Esophagus muscularis mucosa (tissue), 4 donors: ENCODE measurements at regions not wholly inside any gene's neighbourhood (a gene's known extent, or its start where the extent isn't known, plus 50 kb on each side); places are given as distances from the start of the nearest gene placed in this dataset.
A peak's percentile ranks its signal among the peaks of the same experiment; 100 is the strongest.

Experiments used
- DNase-seq: peaks from one replicate; pipeline ENCODE4 v3.0.0-alpha.2; 2017; ENCODE audit errors: extremely low spot score
- H3K27ac ChIP-seq, 4 donors: fragments of 200-600 bp; sonication (generic); replicated peaks in 1 of 4; 1 replicate in 3 of 4; 2 replicates in 1 of 4; pipeline ENCODE4 v1.5.1; 2016 to 2019; ENCODE audit warnings: mild to moderate bottlenecking in 1 of 4
- H3K27me3 ChIP-seq, 4 donors: fragments of 200-600 bp; sonication (generic); one replicate each; pipeline versions ENCODE4 v1.5.1 to v1.6.0; 2016 to 2019
- H3K36me3 ChIP-seq, 4 donors: fragments of 200-600 bp; sonication (generic); one replicate each; pipeline ENCODE4 v1.5.1; 2016 to 2019
- H3K4me1 ChIP-seq, 4 donors: fragments of 200-600 bp; sonication (generic); one replicate each; pipeline ENCODE4 v1.5.1; 2016 to 2019
- H3K4me3 ChIP-seq, 4 donors: fragments of 200-600 bp; sonication (generic); 1 replicate in 2 of 4; 2 replicates in 2 of 4; pipeline ENCODE4 v1.5.1; 2016 to 2019; ENCODE audit warnings: mild to moderate bottlenecking in 4 of 4, moderate library complexity in 1 of 4
- H3K9me3 ChIP-seq, 4 donors: fragments of 200-600 bp; sonication (generic); 1 replicate in 3 of 4; 2 replicates in 1 of 4; pipeline ENCODE4 v1.5.1; 2016 to 2019
- CTCF ChIP-seq, 3 experiments: fragments of 200-600 bp in 2 of 3; fragments of 450-650 bp in 1 of 3; sonication (generic) in 2 of 3; IDR thresholded peaks; one replicate each; pipeline ENCODE4 v1.5.1; 2017 to 2019; ENCODE audit warnings: antibody characterized with exemption in 3 of 3, mild to moderate bottlenecking in 2 of 3, moderate library complexity in 1 of 3
- EP300 ChIP-seq: sonication (generic); formaldehyde crosslinking; IDR thresholded peaks from one replicate; pipeline ENCODE4 v1.6.1; 2017; ENCODE audit warnings: antibody characterized with exemption
- POLR2A ChIP-seq: fragments of 450-650 bp; IDR thresholded peaks from one replicate; pipeline ENCODE4 v1.6.1; 2017; ENCODE audit warnings: antibody characterized with exemption, moderate library complexity, mild to moderate bottlenecking, low read depth
- POLR2AphosphoS5 ChIP-seq, 2 donors: sonication (generic); formaldehyde crosslinking; IDR thresholded peaks; one replicate each; pipeline ENCODE4 v1.6.1; 2017; ENCODE audit warnings: antibody characterized with exemption in 2 of 2
- WGBS: methylation state at CpG from one replicate; pipeline ENCODE4 v1.1.5; 2018; 5-methylcytosine and 5-hydroxymethylcytosine counted together
- intact Hi-C: fragments of 100-400 bp; cut with DNase I; formaldehyde crosslinking; loops from one replicate; pipeline ENCODE4 v1.15.1; 2023

- no peaks in the 10 kb centered on the region for H3K27me3 ChIP-seq
- H3K4me3 ChIP-seq = no peak overlapping the region
- no peak overlapping the region for H3K27ac ChIP-seq
- 63% methylated on average over 4 of the region's 4 CpGs for WGBS
- no peaks in the 10 kb centered on the region for H3K4me1 ChIP-seq
- H3K9me3 ChIP-seq = no peaks in the 10 kb centered on the region
- no peak for TF ChIP-seq POLR2A
- intact Hi-C loops = no loop called here
- H3K36me3 ChIP-seq = no peaks in the 10 kb centered on the region
- DNase-seq = no peak
Observed at GRCh38 chr13:109568339-109568818, 218.0 kb downstream of the IRS2 start.

GRCh38 chr13:109567315-109567714 is 219.1 kb downstream of the IRS2 start:
- Histone ChIP-seq H3K4me1 (no peaks in the 10 kb centered on the region), H3K9me3 (no peaks in the 10 kb centered on the region), H3K36me3 (no peaks in the 10 kb centered on the region), H3K4me3 (no peak overlapping the region), H3K27ac (no peak overlapping the region), H3K27me3 (no peaks in the 10 kb centered on the region)
- intact Hi-C loops = no loop called here
- WGBS = 70% methylated on average over 2 of the region's 2 CpGs
- DNase-seq = no peak
- TF ChIP-seq CTCF (IDR thresholded peaks at IDR 0.05) = no peak
- no peak for TF ChIP-seq EP300
- no peak for TF ChIP-seq POLR2AphosphoS5 (IDR thresholded peaks at IDR 0.05)
- TF ChIP-seq POLR2A = no peak

- Histone ChIP-seq H3K27me3 (no peaks in the 10 kb centered on the region), H3K4me1 (no peaks in the 10 kb centered on the region), H3K27ac (no peak overlapping the region), H3K4me3 (no peak overlapping the region), H3K9me3 (no peaks in the 10 kb centered on the region), H3K36me3 (no peaks in the 10 kb centered on the region)
- intact Hi-C loops = no loop called here
- 94% methylated on average over 7 of the region's 7 CpGs for WGBS
- TF ChIP-seq EP300 (no peak), POLR2A (no peak), POLR2AphosphoS5 (IDR thresholded peaks at IDR 0.05) (no peak), CTCF (IDR thresholded peaks at IDR 0.05) (no peak)
- peak; percentile 62 for DNase-seq
Observed at GRCh38 chr13:109565877-109566276, 220.5 kb downstream of the IRS2 start.

GRCh38 chr13:109548374-109548773 is 238.0 kb downstream of the IRS2 start:
- TF ChIP-seq POLR2A (no peak), EP300 (no peak), CTCF (IDR thresholded peaks at IDR 0.05) (no peak), POLR2AphosphoS5 (IDR thresholded peaks at IDR 0.05) (no peak)
- Histone ChIP-seq H3K9me3 (no peaks in the 10 kb centered on the region), H3K27ac (no peak overlapping the region), H3K4me1 (no peaks in the 10 kb centered on the region), H3K36me3 (no peaks in the 10 kb centered on the region), H3K27me3 (no peaks in the 10 kb centered on the region), H3K4me3 (no peak overlapping the region)
- DNase-seq = peak; percentile 62
- intact Hi-C loops = no loop called here
- WGBS = 89% methylated on average over 3 of the region's 3 CpGs

- H3K27me3 ChIP-seq = no peaks in the 10 kb centered on the region
- intact Hi-C loops = no loop called here
- TF ChIP-seq POLR2A (no peak), EP300 (no peak), CTCF (IDR thresholded peaks at IDR 0.05) (no peak), POLR2AphosphoS5 (IDR thresholded peaks at IDR 0.05) (no peak)
- no peak overlapping the region for H3K27ac ChIP-seq
- no peak for DNase-seq
- no peaks in the 10 kb centered on the region for H3K4me1 ChIP-seq
- no peaks in the 10 kb centered on the region for H3K9me3 ChIP-seq
- H3K4me3 ChIP-seq = no peak overlapping the region
- H3K36me3 ChIP-seq = no peaks in the 10 kb centered on the region
- 90% methylated on average over 5 of the region's 5 CpGs for WGBS
Observed at GRCh38 chr13:109547942-109548341, 238.4 kb downstream of the IRS2 start.
